Fibroblast of peridontal ligament (primary cell): ENCODE measurements at regions not wholly inside any gene's neighbourhood (a gene's known extent, or its start where the extent isn't known, plus 50 kb on each side); places are given as distances from the start of the nearest gene placed in this dataset.

Experiments
- DNase-seq: peaks from one replicate; pipeline ENCODE4 v3.0.0-alpha.2; 2010; ENCODE audit errors: extremely low read depth

DNA sequence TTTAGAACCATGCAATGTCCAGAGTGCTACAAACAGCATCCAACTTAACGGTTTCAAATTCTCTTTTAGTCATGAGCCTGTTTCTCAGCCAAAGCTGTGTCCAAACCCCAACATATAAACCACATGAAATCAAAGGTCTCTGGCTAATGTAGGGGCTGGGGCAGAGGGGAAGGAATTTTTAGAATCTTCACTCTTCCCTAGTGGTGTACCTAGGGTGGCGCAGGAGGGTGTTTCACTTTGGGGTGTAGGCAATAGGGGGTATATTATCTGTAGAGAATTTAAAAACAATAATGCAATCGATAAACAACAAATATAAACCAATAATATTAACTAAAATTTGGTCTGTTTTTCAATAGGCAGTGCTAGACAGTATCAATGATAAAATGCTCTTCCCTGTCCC is 132.1 kb upstream of the BRINP1 start:
- DNase-seq: no peak

DNA sequence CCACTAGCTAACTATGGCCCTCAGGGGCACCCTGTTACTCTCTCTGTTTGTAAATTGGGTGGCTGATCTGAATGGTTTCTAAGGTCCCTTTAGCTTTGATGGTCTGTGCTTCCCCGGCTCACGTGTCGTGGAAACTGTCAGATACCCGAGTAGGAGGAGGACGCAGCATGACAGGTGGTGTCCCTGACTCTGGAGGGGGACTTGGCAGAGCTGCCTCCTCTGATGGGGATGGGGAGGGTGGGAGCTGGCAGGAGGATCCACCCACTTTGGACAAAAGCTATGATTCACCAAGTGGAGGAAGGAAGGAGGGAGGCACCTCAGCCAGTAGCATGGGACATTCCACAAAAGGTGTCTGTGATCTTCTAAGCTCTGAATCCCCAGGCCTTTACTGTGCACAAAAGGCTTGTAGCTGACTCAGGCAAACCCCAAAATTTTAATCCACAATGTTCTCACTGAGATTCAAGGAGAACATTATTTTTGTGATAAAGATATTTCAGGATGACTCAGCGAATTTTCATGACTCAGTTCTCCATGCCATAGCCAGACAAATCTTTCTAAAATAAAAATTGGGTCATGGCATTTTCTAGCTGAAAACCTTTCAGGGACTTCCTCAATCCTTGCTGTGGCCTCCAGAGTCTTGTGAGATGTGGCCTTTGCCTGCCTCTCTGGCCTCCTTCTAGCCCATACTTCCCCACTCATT is 131.0 kb upstream of the BRINP1 start:
- no peak for DNase-seq

DNA sequence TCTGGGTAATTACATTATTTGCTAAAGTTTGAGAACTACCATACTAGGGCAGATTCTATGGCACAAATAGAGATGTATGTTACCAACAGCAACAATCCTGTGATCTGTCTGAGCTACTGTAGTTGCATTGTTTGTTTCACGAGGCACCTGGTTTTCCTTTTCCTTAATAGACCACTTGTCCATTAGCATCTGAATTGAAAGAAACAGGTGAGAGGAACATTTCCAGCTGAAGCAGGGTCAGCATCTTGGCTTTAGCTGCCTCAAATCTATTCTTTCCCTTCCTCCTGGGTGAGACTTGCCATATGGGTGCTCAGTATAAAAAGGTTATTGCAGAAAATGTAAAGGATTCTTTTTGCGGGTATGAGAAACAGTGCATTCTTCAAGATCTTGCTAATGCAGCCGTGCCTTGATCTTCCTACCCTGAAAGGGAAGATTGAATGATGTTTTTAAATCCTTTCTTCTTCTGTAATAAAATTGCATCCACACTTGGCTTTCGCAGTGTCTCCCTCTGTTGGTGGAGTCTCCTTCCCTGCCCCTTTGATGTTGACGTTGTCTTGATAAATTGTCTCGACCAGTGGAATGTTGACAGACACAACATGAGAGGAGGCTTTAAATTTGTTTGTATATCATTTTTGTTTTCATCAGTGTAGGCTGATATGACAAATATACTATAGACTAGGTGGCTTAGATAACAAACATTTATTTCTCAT is 118.0 kb upstream of the BRINP1 start:
- no peak for DNase-seq

DNA sequence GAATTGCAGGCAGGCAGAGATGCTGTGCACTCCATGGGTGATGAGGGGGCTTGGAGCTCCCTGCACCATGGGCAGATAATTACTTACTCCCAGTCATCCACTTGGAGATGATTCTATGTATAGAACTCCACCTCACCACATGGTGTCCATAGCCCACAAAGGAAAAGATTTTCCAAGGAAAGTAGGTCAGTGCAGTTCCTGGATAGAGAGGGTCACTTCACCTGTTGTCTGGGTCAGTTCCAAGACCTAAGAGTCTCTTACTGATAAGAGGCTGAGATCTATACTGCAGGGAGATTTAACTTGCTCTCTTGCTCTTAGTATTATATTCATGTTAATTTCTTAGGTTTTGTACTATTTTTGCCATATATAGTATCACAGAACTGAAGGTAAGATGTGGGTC is 113.9 kb upstream of the BRINP1 start:
- DNase-seq: no peak

DNA sequence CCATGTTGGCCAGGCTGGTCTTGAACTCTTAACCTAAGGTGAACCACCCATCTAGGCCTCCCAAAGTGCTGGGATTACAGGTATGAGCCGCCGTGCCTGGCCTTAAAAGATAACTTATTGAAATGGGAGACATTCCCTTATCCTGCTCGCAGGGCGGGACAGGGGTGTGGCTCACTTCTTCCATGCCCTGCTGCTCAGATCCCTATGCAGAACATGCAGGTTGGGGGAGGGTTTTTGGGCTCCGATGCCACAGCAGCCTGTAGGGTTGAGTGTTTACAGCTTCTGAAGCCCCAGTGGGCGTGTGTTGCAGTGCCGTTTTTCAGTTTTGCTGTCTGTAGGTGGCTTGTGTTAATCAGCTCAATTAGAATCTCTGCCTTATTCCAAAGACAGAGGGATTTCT is 108.0 kb upstream of the BRINP1 start:
- DNase-seq: no peak

DNA sequence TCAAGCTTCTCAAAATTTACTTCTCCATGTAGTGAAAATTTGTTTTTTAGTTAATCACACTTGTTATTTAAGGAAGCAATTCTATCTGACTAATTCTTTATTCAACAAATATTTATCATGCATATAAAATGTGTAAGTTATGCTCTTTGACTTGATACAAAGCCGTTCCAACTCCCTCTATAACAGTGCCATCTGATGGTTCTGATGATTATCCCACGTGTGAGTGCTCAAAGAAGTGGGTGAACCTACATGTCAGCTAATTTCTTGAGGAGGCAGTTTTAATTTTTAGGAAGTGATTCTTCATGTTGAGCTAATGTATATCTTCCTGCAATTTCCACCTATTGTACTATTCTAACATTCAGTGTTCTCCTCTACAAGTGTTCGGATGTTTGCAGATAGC is 88.8 kb upstream of the BRINP1 start:
- DNase-seq: no peak

DNA sequence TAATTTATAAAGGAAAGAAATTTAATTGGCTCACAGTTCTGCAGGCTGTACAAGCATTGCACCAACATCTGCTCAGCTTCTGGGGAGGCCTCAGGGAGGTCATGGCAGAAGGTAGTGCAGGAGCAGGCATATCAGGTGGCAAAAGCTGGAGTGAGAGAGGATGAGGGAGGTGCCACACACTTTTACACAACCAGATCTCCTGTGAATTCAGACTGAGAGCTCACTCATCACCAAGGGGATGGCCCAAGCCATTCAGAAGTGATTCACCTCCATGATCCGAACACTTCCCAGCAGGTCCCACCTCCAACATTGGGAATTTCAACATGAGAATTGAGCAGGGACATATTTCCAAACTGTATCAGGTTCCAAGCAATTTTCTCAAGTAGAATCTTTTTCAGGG is 84.7 kb upstream of the BRINP1 start:
- no peak for DNase-seq

DNA sequence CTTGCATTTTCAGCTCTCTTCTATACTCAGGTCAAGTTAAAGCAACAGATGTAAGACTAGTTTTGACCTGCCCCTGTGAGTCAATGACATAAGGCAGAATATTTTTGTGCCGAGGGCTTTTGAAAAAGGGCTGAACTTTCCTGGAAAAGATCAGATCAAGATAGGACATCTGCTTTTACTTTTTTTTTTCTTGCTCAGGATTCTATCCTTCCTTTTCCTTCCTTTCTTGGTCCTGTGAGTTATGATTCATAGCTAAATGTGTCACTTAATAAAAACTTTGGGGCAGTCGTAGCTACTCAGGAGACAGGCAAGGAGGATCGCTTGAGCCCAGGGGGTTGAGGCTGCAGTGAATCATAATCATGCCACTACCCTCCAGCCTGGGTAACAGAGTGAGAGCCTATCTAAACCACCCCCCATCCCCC is 84.3 kb upstream of the BRINP1 start:
- DNase-seq: no peak

DNA sequence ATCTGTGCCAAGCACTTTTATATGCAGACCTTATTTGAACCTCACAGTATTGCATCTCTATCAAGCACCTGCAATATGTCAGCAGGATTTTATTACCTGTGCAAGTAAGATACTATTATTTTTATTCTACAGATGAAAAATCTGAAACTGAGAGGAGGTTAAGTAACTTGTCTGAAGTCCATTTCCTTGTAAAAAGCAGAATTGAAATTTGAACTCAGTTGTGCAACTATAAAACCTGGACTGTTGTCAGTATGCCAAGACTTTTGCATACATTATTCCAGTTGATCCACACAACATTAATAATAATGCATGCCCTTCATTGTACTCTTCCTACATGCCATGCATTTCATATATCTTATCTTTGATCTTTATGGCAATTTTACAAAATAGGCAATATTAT is 82.2 kb upstream of the BRINP1 start:
- no peak for DNase-seq

DNA sequence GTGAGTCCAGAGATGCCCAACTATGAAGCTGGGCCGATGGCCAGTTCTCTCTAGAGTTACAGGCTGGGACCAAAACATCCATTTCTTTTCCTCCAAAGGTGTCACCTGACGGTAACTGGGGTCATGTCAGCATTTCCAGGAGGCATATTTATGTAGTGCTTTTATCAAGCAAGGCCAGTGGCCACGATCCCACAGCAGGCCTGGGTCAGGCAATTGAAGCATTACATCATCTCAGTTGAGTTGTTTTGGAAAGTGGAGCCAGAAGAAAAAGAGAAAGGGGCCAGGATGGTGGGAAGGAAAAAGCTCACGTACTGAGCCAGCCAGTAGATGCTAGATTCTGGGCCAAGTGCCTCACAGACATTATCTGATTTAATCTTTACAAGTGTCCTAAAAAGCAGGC is 73.9 kb upstream of the BRINP1 start:
- no peak for DNase-seq

DNA sequence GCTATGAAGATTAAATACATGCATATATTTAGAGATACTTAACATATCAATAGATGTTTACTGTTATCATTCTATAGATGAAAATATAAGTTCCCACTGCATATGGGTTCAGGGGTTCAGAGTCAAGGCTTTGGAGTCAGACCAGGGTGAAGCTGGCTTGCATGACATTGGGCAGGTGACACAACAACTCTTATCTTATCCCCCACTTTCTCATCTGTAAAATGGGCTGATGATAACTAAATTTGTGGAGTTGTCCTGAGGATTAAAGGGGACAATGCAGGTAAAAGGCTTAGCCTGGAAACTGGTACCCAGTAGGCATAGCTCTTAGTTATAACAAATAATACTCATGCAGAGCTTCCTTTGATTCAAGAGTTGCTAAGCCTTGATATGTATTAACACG is 72.6 kb upstream of the BRINP1 start:
- DNase-seq: no peak

DNA sequence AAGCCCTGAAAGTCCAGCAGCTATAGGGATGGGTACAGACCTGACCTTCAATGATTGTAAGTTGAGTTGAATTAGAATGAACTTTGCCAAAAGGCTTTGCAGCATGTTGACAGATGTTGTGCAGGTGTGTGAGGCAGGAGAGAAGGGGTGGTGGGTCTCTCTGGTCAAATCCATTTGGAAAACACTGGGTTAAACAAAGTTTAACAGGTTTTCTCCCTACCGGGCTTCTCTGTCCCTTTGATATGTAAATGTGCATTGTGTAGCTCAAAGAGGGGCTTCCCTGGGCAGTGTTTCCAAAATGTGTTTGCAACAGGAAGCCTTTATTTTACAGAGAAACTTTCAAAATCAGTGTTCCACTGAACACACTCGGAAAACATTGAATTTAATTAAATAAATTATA is 72.1 kb upstream of the BRINP1 start:
- no peak for DNase-seq

DNA sequence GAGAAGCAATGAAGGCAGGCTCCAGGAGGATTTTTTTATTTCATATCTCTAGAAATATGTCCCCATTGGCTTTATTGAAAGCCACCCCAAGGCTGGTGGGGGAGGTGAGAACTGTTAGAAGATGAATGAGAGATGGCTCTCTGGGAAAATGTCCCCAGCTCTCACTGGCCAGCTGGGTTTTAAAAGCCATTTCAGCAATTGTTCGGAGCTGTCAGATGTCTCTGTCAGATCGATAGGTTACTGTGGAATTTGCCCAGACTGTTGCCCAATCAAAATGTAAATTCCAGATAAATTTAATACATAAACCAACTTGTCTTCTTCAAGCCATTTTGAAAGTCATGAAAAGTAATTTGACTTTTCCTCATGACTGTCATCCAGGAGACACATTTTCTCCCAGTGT is 67.0 kb upstream of the BRINP1 start:
- DNase-seq: no peak

DNA sequence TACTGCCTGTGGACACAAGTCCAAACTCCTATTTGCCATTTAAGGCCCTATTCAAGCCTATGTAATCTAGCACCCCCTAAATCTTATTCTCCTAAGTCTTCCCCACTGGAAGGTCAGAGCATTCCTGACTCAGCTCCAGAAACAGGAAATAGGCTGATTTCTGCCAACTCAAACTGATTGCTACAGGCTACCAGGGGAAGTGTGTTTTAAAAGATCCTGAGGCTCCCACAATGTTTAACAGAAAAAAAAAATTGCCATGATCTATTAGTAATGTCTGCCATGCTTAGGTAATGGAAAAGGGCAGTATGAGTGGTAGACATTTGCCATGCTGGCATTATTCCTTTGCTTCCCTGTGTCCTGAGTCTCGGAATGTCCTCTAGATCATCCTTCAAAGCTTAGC is 65.8 kb upstream of the BRINP1 start:
- DNase-seq: no peak

DNA sequence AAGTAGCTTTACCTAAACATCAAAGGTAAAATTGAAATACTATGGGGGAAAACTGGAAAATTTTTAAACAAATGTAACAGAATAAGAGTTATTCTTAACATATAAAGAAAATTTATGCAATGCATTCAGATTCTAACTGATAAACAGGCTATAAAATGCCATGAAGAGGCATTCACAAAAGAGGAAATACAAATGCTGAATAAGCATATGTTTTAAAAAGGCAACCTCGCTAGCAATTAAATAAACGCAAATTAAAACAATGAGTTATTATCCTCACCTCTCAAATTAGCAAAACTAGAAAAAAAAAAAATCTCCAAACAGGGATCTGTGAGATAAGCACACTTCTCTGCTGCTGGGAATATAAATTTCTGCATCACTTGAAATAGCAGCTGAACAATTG is 63.2 kb upstream of the BRINP1 start:
- DNase-seq: no peak

DNA sequence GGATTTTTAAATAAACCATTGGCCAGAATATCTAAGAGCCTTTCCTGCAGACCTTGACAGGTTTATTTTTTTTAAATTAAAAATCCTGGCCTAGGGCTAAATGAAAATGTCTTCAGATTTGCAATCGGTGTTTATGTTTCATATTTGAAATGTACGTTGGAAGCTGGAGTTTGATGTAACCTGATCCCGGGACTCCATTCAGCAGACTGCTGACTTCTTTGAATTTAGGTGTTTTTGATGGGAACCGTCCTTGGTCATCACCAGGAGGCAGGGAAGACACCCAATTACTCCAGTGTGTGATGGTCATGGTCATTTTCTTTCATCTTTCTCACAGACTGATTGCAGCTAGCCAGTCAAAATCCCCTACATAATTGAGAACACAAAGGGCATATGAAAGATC is 60.1 kb upstream of the BRINP1 start:
- no peak for DNase-seq

DNA sequence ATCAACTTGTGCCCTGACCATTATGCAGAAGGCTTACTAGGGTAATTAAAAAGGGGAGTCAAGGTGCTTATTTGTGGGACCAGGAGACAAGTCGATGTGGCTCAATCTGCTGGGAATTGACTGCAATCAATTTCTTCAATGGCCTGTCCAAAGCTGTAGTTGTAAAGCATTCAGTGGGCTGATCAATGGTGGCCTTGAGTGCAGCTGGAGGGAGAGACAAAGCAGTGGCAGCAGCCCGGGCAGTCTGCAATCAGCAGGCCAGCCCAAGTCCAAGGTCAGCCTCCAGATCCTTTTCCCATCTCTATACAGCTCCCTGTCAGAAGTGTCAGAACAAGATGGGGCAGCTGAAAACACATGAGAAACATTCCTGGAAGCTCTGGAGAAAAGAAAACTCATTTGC is 51.0 kb upstream of the BRINP1 start:
- DNase-seq: no peak
